ENCODE measurements at regions not wholly inside any gene's neighbourhood (a gene's known extent, or its start where the extent isn't known, plus 50 kb on each side); places are given as distances from the start of the nearest gene placed in this dataset.

DNA sequence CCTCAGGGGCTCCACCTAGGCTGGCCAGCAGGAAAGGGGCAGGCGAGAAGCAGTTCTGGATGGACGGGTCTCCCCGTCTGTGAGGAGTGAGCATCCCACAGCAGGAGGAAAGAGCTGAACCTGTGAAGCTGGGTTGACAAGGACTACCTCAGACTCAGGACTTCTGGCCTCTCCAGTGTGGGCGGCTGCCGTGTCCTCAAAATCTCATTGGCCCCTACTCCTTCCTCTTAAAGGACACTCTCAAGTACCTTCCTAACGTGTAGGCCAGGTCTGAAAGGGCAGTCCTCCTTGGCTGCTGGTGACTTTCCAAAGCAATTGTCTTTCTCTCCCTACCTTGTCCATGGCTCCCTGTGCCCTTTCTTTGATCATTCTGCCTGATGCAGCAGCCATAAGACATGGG lies 107.0 kb upstream of the AKIP1 start:
- no peak for TF ChIP-seq GATA3 (IDR thresholded peaks at IDR 0.05; ENCODE audit: low read depth, low read length)
- TF ChIP-seq GATA2 (IDR thresholded peaks at IDR 0.05; ENCODE audit: low read depth, low read length), result no peak

Data from SH-SY5Y (cell line).